ENCODE measurements at regions not wholly inside any gene's neighbourhood (a gene's known extent, or its start where the extent isn't known, plus 50 kb on each side); places are given as distances from the start of the nearest gene placed in this dataset.

GRCh38 chr3:124619887-124620599 is 110.2 kb upstream of the UMPS start:
- TF ChIP-seq CTCF (IDR thresholded peaks at IDR 0.05) (no peak), SIN3A (IDR thresholded peaks at IDR 0.05; ENCODE audit: borderline replicate concordance, insufficient read depth, low read depth, low read length) (no peak)
